ENCODE measurements at regions not wholly inside any gene's neighbourhood (a gene's known extent, or its start where the extent isn't known, plus 50 kb on each side); places are given as distances from the start of the nearest gene placed in this dataset.

GRCh38 chr4:129708784-129709183 lies 612.8 kb downstream of the C4orf33 start:
- RAD21 ChIA-PET (ENCODE audit: unreplicated experiment) = no interaction called here
- TF ChIP-seq EZH2 (IDR thresholded peaks at IDR 0.05; ENCODE audit: borderline replicate concordance, control insufficient read depth, low read depth, low read length) (no peak), SIN3A (IDR thresholded peaks at IDR 0.05; ENCODE audit: low read depth, low read length) (no peak), CHD2 (IDR thresholded peaks at IDR 0.05; ENCODE audit: borderline replicate concordance, low read depth, low read length) (no peak), ATF3 (IDR thresholded peaks at IDR 0.05; ENCODE audit: borderline replicate concordance, extremely low read depth, low read depth, low read length) (no peak), MTA3 (IDR thresholded peaks at IDR 0.05; ENCODE audit: borderline replicate concordance, low read length) (no peak), RCOR1 (conservative IDR thresholded peaks at IDR 0.05; ENCODE audit: low read depth, low read length) (no peak), CEBPZ (IDR thresholded peaks at IDR 0.05; ENCODE audit: low read depth, low read length) (no peak), SREBF1 (IDR thresholded peaks at IDR 0.05; ENCODE audit: low read length) (no peak), SMC3 (IDR thresholded peaks at IDR 0.05; ENCODE audit: borderline replicate concordance, low read length) (no peak), POLR2AphosphoS2 (IDR thresholded peaks at IDR 0.05; ENCODE audit: low read depth, low read length) (no peak), FOS (IDR thresholded peaks at IDR 0.05; ENCODE audit: borderline replicate concordance, extremely low read depth, insufficient read length) (no peak), SIX5 (IDR thresholded peaks at IDR 0.05; ENCODE audit: low read depth, low read length, severe bottlenecking) (no peak), JUNB (IDR thresholded peaks at IDR 0.05) (no peak), RBBP5 (conservative IDR thresholded peaks at IDR 0.05) (no peak), EP300 (IDR thresholded peaks at IDR 0.05; ENCODE audit: borderline replicate concordance in 1 of 2, control insufficient read depth in 1 of 2, low read depth in 2 of 2, low read length in 2 of 2) (no peak), ZNF207 (IDR thresholded peaks at IDR 0.05; ENCODE audit: borderline replicate concordance) (no peak), BACH1 (IDR thresholded peaks at IDR 0.05; ENCODE audit: borderline replicate concordance) (no peak)
- SMC1A ChIA-PET (ENCODE audit: uncharacterized antibody, unreplicated experiment) = no interaction called here
- ATAC-seq = no peak
- Histone ChIP-seq H3K9ac (ENCODE audit: control insufficient read depth, insufficient read depth, low read length) (no peak overlapping the region), H4K20me1 (ENCODE audit: control insufficient read depth, insufficient read depth) (no peaks in the 10 kb centered on the region), H3K79me2 (ENCODE audit: control insufficient read depth, insufficient read depth, low read length) (no peaks in the 10 kb centered on the region), H3K27me3 (replicated peaks in 1 of 2; ENCODE audit: control insufficient read depth in 2 of 2, insufficient read depth in 2 of 2, low read length in 1 of 2) (no peaks in the 10 kb centered on the region), H3K4me1 (ENCODE audit: control insufficient read depth, insufficient read depth, low read length) (no peaks in the 10 kb centered on the region), H3K9me3 (replicated peaks; ENCODE audit: control insufficient read depth, insufficient read depth, low read length) (no peaks in the 10 kb centered on the region), H3K4me3 (no peak overlapping the region), H2AFZ (ENCODE audit: control insufficient read depth, low read depth, low read length) (no peak overlapping the region), H3K36me3 (ENCODE audit: control insufficient read depth in 2 of 2, insufficient read depth in 2 of 2, low read length in 1 of 2) (no peaks in the 10 kb centered on the region), H3K27ac (ENCODE audit: control insufficient read depth, insufficient read depth) (no peak overlapping the region), H3K4me2 (ENCODE audit: control insufficient read depth, insufficient read depth) (no peak overlapping the region)
- CTCF ChIA-PET = no interaction called here
- intact Hi-C loops (cut with micrococcal nuclease; ENCODE audit: unreplicated experiment) (no loop called here), in situ Hi-C loops (cut with MboI) (no loop called here)
- POLR2A ChIA-PET = no interaction called here
- WGBS (ENCODE audit: insufficient coverage, insufficient replicate concordance, low lambda C conversion rate, missing lambda C conversion rate) = 37% methylated on average over 4 of the region's 4 CpGs
- no peak for FAIRE-seq
- no TSS peak for BruUV-seq (replicated peaks)
- DNase-seq (ENCODE audit: low read depth, low spot score) = no peak

Measured in GM12878 (cell line).